ENCODE measurements at regions not wholly inside any gene's neighbourhood (a gene's known extent, or its start where the extent isn't known, plus 50 kb on each side); places are given as distances from the start of the nearest gene placed in this dataset.
"Not testable (repeated sequence)": the region's sequence is repeated elsewhere in the genome, so short reads cannot be mapped to it uniquely, and the experiment has no call there.

DNA sequence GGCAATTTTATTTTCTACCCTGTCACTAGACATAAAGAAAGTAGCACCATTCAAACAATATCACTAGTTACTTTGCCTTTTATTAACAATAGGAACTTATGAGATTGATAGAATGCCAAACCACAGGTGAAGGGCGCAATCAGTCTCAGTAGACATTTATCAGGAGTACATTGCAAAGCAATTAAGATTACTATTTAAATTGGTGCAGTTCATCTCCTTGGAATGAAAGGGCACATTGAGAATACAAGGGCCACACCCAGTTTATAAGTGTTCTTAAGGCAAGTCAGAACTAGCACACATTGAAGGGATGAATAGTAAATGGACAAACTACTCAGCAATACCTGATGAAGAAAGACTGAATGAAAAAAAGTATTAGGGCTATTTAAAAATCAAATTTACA, 601.4 kb downstream of the C12orf50 start:
- no peak for DNase-seq

DNA sequence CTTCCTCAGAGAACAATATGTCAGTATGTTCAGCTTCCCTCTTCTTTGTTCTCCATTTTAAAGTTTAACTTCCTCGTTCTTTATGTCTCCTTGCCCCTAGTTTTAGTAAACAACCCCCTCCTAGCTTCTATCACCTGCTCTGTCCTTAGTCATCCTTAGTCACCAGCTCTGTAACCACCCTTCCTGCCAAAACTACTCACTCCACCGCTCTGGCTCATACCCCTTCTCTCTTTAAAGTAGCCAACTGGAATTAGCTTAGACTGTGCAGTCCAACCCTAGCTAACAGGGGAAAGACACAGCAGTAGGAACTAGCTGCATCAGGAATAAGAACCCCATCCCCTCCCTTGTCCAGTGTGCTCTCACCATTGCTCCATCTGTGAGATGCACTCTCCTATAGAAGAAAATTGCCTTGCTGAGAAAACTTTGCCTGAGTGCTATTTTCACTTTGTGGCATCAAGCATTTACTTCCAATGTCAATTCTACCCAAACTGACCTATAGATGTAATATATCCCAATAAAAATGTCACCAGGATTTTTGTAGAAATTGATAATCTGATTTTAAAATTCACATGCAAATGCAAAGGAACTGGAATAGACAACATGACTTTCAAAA, 603.2 kb downstream of the C12orf50 start:
- no peak for DNase-seq

DNA sequence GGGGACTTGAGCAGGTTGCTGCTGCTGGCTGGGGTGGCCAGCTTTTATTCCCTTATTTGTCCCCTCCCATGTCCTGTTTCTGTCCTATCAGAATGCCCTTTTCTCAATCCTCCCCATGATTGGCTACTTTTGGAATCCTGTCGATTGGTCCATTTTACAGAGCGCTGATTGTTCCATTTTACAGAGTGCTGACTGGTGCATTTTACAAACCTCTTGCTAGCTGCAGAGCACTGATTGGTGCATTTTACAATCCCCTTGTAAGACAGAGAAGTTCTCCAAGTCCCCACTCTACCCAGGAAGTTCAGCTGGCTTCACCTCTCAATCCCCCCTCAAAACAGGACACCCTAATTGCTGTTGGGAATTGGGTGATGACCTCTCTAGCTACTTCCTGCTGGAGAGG, 608.0 kb downstream of the C12orf50 start:
- DNase-seq = not testable (repeated sequence)

DNA sequence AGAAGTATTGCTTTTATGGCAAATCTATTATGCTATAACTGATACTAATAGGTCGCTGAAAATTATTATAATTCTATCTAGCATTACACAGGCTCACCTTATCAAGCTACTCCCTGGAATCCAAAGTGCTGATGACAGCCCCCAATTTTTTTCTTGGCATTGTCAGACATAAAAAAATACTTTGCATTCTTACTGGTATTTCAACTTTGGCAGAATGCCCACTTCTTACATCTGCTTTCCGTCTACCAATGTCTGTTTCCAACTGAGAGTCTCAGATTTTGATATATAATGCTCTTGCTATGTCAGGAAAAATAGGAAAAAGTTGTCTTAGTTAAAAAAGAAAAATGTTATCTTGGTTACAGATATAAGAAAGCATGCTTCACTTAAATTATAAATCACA, 615.4 kb downstream of the C12orf50 start:
- DNase-seq = no peak

DNA sequence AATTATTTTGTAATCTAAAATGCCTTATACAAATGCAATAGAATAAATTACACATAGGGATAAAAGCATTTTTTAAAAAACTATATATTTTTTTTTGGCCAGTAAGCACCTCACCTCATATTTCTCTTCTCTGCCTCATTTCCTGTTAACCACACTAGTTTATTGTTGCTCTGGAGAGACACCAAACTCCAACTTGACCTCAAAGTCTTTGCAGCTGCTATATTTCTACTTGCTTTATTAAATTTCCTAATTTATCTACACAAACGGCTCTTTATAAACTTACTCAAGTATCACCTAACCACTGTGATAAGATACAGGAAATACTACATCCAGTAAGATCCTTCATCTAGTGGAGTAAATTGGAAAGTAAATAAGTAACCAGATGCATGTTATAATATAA, 622.3 kb downstream of the C12orf50 start:
- DNase-seq = no peak

DNA sequence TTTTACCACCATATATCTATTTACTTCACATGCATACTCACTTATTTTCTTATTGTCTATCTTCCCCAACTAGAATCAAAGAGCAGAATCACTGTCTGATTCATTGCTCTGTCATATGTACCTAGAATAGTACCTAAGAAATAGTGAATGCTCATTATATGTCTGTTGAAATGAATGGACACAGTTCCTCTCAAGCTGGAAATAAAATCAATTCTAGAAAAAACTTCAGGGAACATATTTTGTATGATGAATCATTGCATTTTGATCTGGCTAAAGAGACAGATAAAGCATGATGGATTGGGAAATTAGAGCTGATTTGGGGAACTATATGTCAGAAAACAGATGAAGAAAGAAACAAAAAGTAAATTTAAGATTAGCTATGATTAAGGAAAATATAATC, 623.3 kb downstream of the C12orf50 start:
- DNase-seq = no peak

DNA sequence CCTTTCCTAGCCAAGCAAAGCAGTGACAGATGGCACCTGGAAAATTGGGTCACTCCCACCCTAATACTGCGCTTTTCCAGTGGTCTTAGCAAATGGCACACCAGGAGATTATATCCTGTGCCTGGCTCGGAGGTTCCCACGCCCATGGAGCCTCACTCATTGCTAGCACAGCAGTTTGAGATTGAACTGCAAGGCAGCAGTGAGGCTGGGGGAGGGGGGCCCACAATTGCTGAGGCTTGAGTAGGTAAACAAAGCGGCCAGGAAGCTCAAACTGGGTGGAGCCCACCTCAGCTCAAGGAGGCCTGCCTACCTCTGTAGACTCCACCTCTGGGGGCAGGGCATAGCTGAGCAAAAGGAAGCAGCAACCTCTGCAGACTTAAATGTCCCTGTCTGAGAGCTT, 635.0 kb downstream of the C12orf50 start:
- not testable (repeated sequence) for DNase-seq

DNA sequence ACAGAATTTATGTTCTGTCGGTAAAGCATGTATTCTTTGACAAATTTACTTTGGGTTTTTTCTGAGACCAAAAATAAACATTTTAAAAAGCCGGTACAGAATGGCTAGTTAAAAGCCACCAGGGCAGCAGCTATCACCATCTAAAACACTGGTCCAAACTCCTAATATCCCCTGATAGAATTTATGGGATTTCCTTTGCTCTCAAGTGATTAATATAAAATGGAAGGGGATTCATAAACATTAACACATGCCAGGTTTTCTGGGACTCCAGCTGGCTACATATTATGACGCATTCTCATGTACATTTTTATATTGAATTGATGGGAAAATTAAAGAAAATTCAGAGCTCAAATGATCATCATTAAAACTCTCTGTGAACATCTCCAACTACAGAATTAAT, 640.8 kb downstream of the C12orf50 start:
- DNase-seq = no peak

DNA sequence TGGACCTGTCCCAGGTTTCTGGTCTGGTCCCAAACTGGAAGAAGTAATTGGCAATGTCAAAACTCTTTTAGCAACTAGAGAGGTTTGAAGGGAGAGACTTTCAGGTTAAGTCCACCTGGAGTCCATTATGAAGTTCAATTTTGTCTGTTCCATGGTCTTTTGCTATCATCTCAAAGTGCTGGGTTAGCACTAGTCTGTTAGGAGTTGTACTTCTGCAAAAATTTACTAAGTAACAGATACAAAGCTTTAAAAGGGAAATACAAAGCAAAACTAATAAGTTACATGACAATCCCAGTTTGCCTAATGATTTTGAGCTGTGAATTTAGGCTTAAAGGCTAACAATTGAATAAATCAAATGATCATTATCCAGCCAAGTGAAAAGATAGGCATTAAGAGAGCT, 643.9 kb downstream of the C12orf50 start:
- DNase-seq = no peak

DNA sequence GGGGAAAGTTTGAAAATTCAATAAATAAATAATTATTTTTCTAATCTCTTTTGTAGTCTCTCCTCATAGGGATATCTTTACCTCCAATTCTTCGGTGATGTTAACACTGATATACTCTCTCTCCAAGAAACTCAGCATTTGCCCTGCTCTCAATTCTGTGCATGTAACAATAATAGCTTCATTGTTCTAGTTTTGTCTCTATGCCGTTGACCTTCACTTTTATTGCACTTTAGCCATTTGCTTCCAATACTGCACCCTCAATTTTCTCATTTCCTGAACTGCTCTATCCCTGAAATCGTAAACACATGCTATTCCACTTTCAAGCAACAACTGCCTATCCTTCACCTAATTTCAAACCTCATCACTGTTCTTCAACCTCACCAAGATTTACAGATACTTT, 645.0 kb downstream of the C12orf50 start:
- DNase-seq = no peak

DNA sequence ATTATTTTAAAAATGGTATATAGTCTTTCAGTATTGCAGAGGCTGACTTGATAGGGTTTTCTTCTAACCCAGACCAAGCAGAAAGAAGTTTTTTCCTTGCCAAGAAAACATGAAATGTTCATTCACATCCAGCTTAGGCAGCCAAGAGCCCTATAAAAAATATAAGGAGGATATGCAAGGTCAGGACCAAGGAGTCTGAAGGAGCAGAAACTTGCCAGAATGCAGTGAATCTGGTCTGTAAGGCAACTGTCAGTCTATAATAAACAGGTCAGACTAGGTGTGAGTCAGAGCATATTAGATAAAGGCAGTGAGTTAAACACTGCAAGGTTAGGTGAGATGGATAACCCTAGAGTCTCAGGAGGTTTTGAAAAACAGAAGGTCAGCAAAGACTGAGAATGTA, 645.5 kb downstream of the C12orf50 start:
- no peak for DNase-seq

DNA sequence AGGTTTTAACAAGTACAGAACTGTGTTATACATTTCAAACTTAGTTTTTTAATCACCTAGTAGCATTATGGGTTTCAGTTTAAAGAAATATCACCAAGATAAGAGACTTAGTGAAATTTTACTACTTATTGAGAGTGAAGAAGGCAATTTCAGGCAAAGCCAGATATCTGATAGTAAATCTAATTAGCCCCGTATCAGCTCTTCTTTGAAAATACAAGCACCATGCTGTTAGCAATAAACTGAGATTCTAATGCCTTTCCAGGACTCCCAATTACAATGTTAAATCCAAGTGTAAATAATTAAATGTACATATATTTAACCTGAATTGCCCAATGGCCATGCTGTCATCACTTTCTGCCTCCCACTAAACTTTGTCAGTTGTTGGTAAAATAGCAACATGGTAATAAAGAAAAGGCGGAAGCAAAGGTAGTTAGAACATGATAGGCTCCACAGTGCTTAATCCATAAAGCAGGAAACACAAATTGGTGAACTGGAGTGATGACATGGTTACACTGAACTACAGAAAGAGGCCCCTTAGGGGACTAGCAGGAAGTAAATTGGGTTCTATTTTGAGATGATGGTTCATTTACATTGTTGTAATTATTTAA, 646.1 kb downstream of the C12orf50 start:
- no peak for DNase-seq

DNA sequence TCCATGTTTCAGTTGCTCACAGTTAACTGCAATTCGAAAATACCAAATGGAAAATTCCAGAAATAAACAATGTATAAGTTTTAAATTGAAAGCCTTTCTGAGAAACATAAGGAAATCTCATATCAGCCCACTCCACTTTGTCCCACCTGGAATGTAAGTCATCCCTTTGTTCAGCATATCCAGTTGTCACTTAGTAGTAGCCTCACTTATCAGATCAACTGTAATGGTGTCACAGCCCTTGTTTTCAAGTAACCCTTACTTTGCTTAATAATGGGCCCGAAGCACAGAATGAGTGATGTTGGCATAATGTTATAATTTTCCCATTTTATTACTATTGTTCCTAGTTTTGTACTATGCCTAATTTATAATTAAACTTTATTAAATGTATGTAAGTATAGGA, 646.8 kb downstream of the C12orf50 start:
- no peak for DNase-seq

DNA sequence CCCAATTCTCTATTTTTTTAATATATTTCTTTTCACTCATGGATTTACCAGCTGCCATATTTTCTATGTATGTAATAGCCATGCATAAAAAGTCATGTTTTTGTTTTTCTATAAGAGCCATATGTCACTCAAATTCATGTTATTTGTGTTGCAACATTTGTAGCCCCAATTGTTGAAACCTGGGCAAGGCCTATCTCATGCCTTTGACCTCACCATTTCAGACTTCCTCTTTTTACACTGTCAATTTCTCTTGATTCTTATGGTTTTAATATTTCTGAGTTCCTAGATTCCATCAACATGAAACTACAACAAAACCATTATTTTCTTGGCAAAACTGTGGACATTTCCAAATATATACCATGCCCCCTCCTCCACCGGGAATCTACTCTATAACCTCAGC, 647.5 kb downstream of the C12orf50 start:
- no peak for DNase-seq

DNA sequence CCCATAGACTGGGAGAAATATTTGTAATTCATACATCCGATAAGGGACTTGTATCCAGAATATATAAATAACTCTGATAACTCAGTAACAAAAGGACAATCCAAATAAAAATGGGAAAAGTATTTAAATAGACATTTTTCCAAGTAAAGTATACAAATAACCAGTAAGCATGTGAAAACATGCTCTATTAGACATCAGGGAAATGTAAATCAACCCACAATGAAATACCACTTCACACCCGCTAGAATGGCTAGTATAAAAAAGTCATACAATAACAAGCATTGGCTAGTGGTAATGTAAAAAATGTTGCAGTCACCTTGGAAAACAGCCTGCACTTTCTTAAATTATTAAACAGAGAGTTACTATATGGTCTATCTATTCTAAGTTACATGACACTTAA, 650.7 kb downstream of the C12orf50 start:
- DNase-seq = no peak

DNA sequence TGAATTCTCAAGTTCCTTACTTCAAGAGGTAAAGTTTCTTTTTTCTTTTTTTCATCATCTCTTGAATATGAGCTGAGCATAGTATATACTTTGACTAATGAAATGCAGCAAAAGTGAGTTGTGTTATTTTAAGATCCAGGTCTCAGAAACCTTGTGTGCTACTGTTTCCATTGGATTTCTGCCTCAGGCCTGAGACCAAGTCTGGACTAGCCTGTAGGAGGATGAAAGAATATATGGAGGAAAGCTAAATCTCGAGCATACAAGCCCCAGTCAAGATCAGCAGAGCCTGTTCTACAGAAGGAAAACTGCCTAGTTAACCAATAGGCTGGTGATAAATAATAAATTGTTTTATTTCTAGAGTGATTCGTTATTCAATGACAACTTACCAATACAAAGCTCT, 652.5 kb downstream of the C12orf50 start:
- DNase-seq = no peak

DNA sequence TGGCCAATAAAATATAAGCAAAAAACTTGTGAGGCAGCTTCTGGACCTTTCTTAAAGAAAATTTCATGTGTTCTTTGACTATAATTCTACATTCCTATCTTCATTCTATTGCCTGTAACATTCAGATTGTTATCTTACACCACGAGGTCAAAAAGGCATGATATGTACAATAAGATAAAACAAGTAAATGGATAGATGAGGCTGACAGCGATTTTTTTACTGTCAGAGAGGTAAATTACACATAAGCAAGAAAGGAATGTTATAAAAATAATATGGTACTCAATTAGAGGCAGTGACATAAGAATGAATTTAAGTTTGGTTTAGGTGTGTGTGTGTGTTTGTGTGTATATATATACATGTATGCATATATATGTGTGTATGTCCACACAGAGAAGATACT, 660.0 kb downstream of the C12orf50 start:
- DNase-seq = no peak

DNA sequence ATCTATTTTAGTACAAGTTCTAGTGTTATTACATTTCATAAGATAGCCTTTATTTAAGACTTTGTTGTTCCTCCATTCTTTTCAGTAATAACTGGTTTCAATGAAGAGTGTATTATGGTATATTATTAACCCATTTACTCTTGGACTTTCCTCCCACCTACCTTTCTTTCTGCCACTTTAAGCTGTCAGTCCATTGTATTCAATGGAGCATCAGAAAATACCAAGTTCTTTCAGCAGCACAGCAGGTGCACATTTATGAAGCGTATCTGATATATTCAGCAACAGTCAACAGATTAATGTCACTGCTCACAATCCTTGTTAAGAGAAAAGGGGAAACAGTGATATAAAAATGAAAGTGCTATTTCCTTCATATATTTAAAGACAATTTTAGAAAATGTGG, 660.9 kb downstream of the C12orf50 start:
- DNase-seq = no peak

DNA sequence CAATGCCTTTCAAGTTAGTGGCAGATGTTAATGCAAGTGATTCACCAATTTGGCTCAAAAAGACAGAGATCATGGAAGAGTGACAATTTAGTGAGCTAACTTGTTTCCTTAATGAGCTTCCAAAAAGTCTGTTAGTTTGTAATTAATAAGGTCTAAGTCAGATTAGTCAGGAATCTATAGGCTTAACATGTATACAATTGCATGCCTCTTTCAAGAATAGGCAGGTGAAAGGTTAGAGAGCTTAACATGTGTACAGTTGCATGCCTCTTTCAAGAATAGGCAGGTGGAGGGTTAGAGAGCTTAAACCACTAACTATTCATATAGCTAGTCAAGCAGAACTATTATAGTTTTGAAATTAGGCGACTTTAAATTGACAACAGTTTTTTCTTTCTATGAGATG, 663.8 kb downstream of the C12orf50 start:
- no peak for DNase-seq

DNA sequence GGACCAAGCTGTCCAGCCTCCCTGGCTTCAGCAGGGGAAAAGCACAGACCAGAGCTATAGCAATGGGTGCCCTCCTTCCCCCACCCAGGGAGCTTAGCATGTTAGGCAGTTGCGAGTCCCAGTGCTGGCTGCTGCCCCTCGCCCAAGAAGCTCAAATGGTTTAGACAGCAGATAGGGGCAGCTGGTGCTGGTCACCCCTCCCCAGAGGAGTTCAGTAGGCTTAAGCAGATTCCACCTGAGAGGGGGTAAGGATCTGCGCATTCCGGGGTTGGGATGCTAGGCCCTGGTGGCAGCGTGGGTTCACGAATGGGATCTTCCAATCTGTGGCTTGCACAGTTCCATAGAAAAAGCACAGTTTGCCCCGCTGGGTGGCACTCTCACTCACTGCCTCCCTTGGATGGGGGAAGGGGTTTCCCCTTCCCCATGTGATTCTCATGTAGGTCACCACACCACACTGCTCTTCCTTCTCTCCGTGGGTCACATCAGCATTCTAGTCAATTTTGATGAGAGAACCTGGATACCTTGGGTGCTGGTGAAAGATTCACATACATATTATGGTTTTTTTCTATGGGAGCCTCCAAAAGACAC, 665.6 kb downstream of the C12orf50 start:
- no peak for DNase-seq

DNA sequence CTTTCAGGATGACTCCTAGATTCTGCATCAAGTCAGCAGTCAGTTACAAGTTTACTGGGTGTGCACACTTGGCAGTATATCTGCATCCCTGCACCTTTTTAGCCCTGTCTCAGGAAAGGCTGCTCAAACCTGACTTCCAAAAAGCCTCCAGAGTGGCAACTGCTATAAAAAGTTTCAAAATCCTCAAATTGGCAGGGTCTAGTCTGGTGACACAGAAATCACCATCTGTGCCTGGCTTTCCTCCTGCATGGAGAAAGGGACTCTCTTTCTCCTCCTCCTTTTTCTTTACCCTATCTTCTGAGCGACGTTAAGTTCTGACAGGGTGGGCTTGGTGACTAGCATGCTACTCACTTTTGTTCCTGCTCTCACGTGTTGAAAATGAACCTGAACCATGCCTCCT, 679.5 kb downstream of the C12orf50 start:
- DNase-seq = no peak

DNA sequence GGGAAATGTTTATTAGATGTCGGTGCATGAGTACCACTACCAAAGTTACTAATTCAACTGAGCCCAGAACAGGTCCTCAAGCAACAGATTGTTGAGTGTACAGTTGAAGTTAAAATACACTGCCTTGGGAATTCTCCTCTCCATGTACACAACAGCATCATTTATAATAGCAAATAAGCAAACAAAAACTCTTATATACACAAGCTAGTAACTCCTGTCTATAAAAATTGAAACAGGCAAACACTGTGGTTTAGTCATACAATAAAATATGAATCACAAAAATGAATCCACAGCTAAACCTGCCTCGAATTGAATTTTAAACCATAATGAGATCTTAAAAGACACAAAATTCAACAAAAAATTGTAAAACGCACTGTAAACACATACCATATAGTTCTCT, 681.1 kb downstream of the C12orf50 start:
- no peak for DNase-seq

DNA sequence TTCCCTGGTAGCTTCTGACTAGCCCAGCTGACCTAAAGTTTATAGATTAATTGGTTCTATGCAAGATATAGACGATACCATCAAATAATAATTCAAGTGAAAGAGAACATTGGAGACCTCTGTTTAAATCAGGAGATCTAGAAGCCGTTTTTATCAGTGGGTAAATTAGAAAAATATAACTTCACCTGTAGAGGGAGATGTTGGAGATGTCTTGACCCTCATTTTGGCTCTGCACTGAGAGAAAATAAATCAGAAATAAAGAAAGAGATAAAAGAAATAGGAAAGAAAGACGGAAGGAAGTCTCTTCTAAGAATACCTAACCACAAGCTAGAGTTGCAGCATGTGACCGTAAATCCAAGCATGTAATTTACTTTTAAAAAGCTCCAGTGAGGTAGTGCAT, 684.5 kb downstream of the C12orf50 start:
- DNase-seq = no peak

DNA sequence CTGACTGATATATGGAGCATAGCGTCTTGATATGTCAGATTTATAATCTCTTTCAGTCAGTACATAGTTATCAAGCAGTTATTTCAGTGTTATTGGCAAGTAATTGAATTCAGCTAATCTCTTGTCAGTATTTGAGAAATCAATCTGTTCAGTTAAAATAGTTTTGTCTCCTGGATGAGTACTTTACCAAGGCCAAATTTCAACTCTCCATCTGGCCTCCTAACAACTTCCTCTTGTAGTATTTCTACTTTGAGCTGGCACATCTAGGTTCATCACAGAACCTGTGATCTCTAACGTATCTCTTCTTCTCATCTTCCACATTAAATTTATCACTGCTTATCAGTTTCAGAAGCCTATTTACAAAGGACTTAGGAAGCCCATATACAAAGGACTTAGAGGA, 690.5 kb downstream of the C12orf50 start:
- no peak for DNase-seq

Measured in nucleus accumbens (tissue), 56 donors.